ENCODE measurements at regions not wholly inside any gene's neighbourhood (a gene's known extent, or its start where the extent isn't known, plus 50 kb on each side); places are given as distances from the start of the nearest gene placed in this dataset.

- no peak for TF ChIP-seq CTCF (IDR thresholded peaks at IDR 0.05)
- no peak for TF ChIP-seq POLR2A (IDR thresholded peaks at IDR 0.05)
These were observed 261.5 kb upstream of the TENM4 start for GRCh38 chr11:79702303-79702702.
